Ovary (tissue), 7 donors: ENCODE measurements at regions not wholly inside any gene's neighbourhood (a gene's known extent, or its start where the extent isn't known, plus 50 kb on each side); places are given as distances from the start of the nearest gene placed in this dataset.

Source experiments
- DNase-seq, 5 donors: peaks; one replicate each; pipeline ENCODE4 v3.0.0-alpha.2; 2019 to 2020
- H3K27ac ChIP-seq, 2 donors: fragments of 200-600 bp; one replicate each; pipeline versions ENCODE4 v1.5.1 to v1.8.0; 2019 to 2022
- H3K27me3 ChIP-seq: fragments of 200-600 bp; one replicate; pipeline ENCODE4 v1.8.0; 2022
- H3K36me3 ChIP-seq: fragments of 200-600 bp; sonication (generic); one replicate; pipeline ENCODE4 v1.5.1; 2019
- H3K4me1 ChIP-seq: one replicate; pipeline ENCODE4 v1.8.1; 2013; ENCODE audit warnings: mild to moderate bottlenecking, moderate library complexity; ENCODE audit not compliant: insufficient read depth
- H3K4me3 ChIP-seq: fragments of 200-600 bp; sonication (generic); one replicate; pipeline ENCODE4 v1.5.1; 2017
- H3K9me3 ChIP-seq, 2 donors: fragments of 200-600 bp in 1 of 2; sonication (generic) in 1 of 2; one replicate each; pipeline versions ENCODE4 v1.5.1 to v1.8.1; 2013 to 2019; ENCODE audit warnings: mild to moderate bottlenecking in 1 of 2, moderate library complexity in 1 of 2
- CTCF ChIP-seq, 3 donors: fragments of 450-650 bp in 2 of 3; fragments of 200-600 bp in 1 of 3; IDR thresholded peaks; one replicate each; pipeline versions ENCODE4 v1.5.1 to v1.8.0; 2016 to 2022; ENCODE audit warnings: antibody characterized with exemption in 3 of 3, mild to moderate bottlenecking in 1 of 3
- EP300 ChIP-seq: sonication (generic); formaldehyde crosslinking; IDR thresholded peaks from one replicate; pipeline ENCODE4 v1.6.1; 2017; ENCODE audit warnings: antibody characterized with exemption
- POLR2A ChIP-seq: fragments of 450-650 bp; IDR thresholded peaks from one replicate; pipeline ENCODE4 v1.6.1; 2017; ENCODE audit warnings: antibody characterized with exemption, mild to moderate bottlenecking, moderate library complexity
- WGBS, 3 donors: extraction: QIAGEN DNeasy Blood & Tissue Kit in 1 of 3; methylation state at CpG; one replicate each; pipeline versions ENCODE4 v1.1.5 to v1.1.7; 2013 to 2017; 5-methylcytosine and 5-hydroxymethylcytosine counted together
- intact Hi-C, 4 donors: fragments of 100-400 bp; cut with DNase I; formaldehyde crosslinking; loops; one replicate each; pipeline versions ENCODE4 v1.11.0 to v1.15.1; 2022 to 2023
- donor health status: DM: no; HTN: no; CAD: no; lungs with moderate emphysema.
- donor health status: DM: no; HTN: no; CAD: no.
- donor health status: Bipolar disorder and iron deficiency.
- donor health status: DM: no; HTN: no; CAD: no.
- donor health status: DM: yes; HTN: yes; CAD: no.

- no peaks in the 10 kb centered on the region for H3K36me3 ChIP-seq
- no peak overlapping the region for H3K4me3 ChIP-seq
- no peak overlapping the region for H3K27ac ChIP-seq
- no peaks in the 10 kb centered on the region for H3K9me3 ChIP-seq
- 68 to 81% (median 72%) methylated on average over 3 of the region's 3 CpGs for WGBS, 3 donors
- no peak for TF ChIP-seq CTCF (IDR thresholded peaks at IDR 0.05)
- TF ChIP-seq EP300 = no peak
- no peak for TF ChIP-seq POLR2A
- DNase-seq = no peak
- intact Hi-C loops = no loop called here
- H3K27me3 ChIP-seq = no peaks in the 10 kb centered on the region
- H3K4me1 ChIP-seq = no peaks in the 10 kb centered on the region
These were observed 977.5 kb upstream of the LRFN5 start for GRCh38 chr14:40629144-40629543.

GRCh38 chr14:40623643-40624042 lies 983.0 kb upstream of the LRFN5 start:
- no peaks in the 10 kb centered on the region for H3K9me3 ChIP-seq
- WGBS, 3 donors = 12 to 20% (median 16%) methylated on average over 2 of the region's 2 CpGs

GRCh38 chr14:40618225-40618898 lies 988.3 kb upstream of the LRFN5 start:
- intact Hi-C loops = no loop called here
- DNase-seq = no peak
- no peak for TF ChIP-seq CTCF (IDR thresholded peaks at IDR 0.05)
- TF ChIP-seq EP300 = no peak
- Histone ChIP-seq H3K27ac (no peak overlapping the region), H3K27me3 (no peaks in the 10 kb centered on the region), H3K4me1 (no peaks in the 10 kb centered on the region), H3K36me3 (no peaks in the 10 kb centered on the region), H3K4me3 (no peak overlapping the region), H3K9me3 (no peaks in the 10 kb centered on the region)
- WGBS, 3 donors = 34 to 43% (median 37%) methylated on average over 3 of the region's 3 CpGs

More at GRCh38 chr14:40623643-40624042, 983.0 kb upstream of the LRFN5 start:
- TF ChIP-seq POLR2A (no peak), CTCF (IDR thresholded peaks at IDR 0.05) (no peak), EP300 (no peak)
- Histone ChIP-seq H3K27ac (no peak overlapping the region), H3K4me1 (no peaks in the 10 kb centered on the region), H3K27me3 (no peaks in the 10 kb centered on the region), H3K4me3 (no peak overlapping the region), H3K36me3 (no peaks in the 10 kb centered on the region)
- no peak for DNase-seq
- intact Hi-C loops = no loop called here

GRCh38 chr14:40616579-40616978 lies 990.1 kb upstream of the LRFN5 start:
- H3K27me3 ChIP-seq = no peaks in the 10 kb centered on the region
- 77 to 82% (median 78%) methylated on average over 3 of the region's 3 CpGs for WGBS, 3 donors
- no peaks in the 10 kb centered on the region for H3K4me1 ChIP-seq
- H3K27ac ChIP-seq = no peak overlapping the region
- H3K4me3 ChIP-seq = no peak overlapping the region
- no peaks in the 10 kb centered on the region for H3K36me3 ChIP-seq
- no peak for DNase-seq
- H3K9me3 ChIP-seq = no peaks in the 10 kb centered on the region
- intact Hi-C loops = no loop called here
- TF ChIP-seq EP300 (no peak), CTCF (IDR thresholded peaks at IDR 0.05) (no peak), POLR2A (no peak)
